CD4-positive, alpha-beta T cell (primary cell): ENCODE measurements at regions not wholly inside any gene's neighbourhood (a gene's known extent, or its start where the extent isn't known, plus 50 kb on each side); places are given as distances from the start of the nearest gene placed in this dataset.

Experiments used
- ATAC-seq: fragments of 200-7000 bp; cut with Tn5 transposase; one replicate; pipeline ENCODE4 v1.10.0; 2022; ENCODE audit warnings: mild to moderate bottlenecking; ENCODE audit not compliant: poor library complexity
- CTCF ChIA-PET: fragments of 350-600 bp; sonication (Branson Sonifier 250); formaldehyde crosslinking; loops from one replicate; lab custom pipeline; 2021; ENCODE audit warnings: antibody characterized with exemption, inconsistent platforms; lab: Charles Lee
- POLR2A ChIA-PET: fragments of 350-600 bp; sonication (Branson Sonifier 250); formaldehyde crosslinking; loops from one replicate; lab custom pipeline; 2021; ENCODE audit warnings: antibody characterized with exemption, inconsistent platforms; lab: Charles Lee
- DNase-seq, 14 experiments: peaks; one replicate each; pipeline ENCODE4 v3.0.0-alpha.2; 2013 to 2020; ENCODE audit warnings: mixed read lengths in 2 of 14
- H3K27ac ChIP-seq, 2 donors: one replicate each; pipeline versions ENCODE4 v1.5.1 to v1.7.0; 2013; ENCODE audit warnings: low read length in 2 of 2, low read depth in 1 of 2, mild to moderate bottlenecking in 1 of 2
- H3K27me3 ChIP-seq, 2 experiments: 1 replicate in 1 of 2; 2 replicates in 1 of 2; pipeline versions ENCODE4 v1.6.1 to v1.7.0; 2013; ENCODE audit warnings: low read length in 2 of 2, control low read depth in 1 of 2, mild to moderate bottlenecking in 1 of 2, moderate library complexity in 1 of 2; ENCODE audit not compliant: insufficient read depth in 2 of 2, control insufficient read depth in 1 of 2
- H3K36me3 ChIP-seq: one replicate; pipeline ENCODE4 v1.6.1; 2013; ENCODE audit warnings: low read length, control low read depth; ENCODE audit not compliant: insufficient read depth
- H3K4me1 ChIP-seq: one replicate; pipeline ENCODE4 v1.6.1; 2013; ENCODE audit warnings: low read length, control low read depth; ENCODE audit not compliant: insufficient read depth
- H3K4me3 ChIP-seq: one replicate; pipeline ENCODE4 v1.5.1; 2013; ENCODE audit warnings: mild to moderate bottlenecking, low read length, moderate library complexity
- H3K9me3 ChIP-seq, 2 experiments: 1 replicate in 1 of 2; 2 replicates in 1 of 2; pipeline versions ENCODE4 v1.6.1 to v1.7.0; 2013; ENCODE audit warnings: low read length in 2 of 2, mild to moderate bottlenecking in 2 of 2, control low read depth in 1 of 2, moderate library complexity in 1 of 2; ENCODE audit not compliant: control insufficient read depth in 1 of 2, insufficient read depth in 1 of 2
- H3K27ac Mint-ChIP-seq: one replicate; pipeline ENCODE4 v1.8.0; 2020; ENCODE audit warnings: mixed read lengths
- H3K27me3 Mint-ChIP-seq: one replicate; pipeline ENCODE4 v1.8.0; 2021; ENCODE audit warnings: mixed read lengths
- H3K36me3 Mint-ChIP-seq: one replicate; pipeline ENCODE4 v1.8.0; 2021; ENCODE audit warnings: low read depth, mixed read lengths
- H3K4me1 Mint-ChIP-seq: one replicate; pipeline ENCODE4 v1.8.0; 2021; ENCODE audit warnings: low read depth, mixed read lengths
- H3K4me3 Mint-ChIP-seq: one replicate; pipeline ENCODE4 v1.8.0; 2020; ENCODE audit warnings: mild to moderate bottlenecking, mixed read lengths
- H3K9me3 Mint-ChIP-seq: one replicate; pipeline ENCODE4 v1.8.0; 2020; ENCODE audit warnings: mixed read lengths
- CTCF ChIP-seq: fragments of 200-600 bp; IDR thresholded peaks from one replicate; pipeline ENCODE4 v1.8.0; 2022; ENCODE audit warnings: antibody characterized with exemption, mild to moderate bottlenecking
- intact Hi-C, 2 experiments: fragments of 100-400 bp; cut with DNase I in 1 of 2; cut with micrococcal nuclease in 1 of 2; formaldehyde crosslinking; loops; one replicate each; pipeline versions ENCODE4 v1.15.1 to v1.9.0; 2023 to 2025; cut with DNase I, micrococcal nuclease

GRCh38 chr2:155913356-155913755 lies 419.2 kb downstream of the NR4A2 start:
- Histone ChIP-seq H3K4me3 (no peak overlapping the region), H3K27ac (no peak overlapping the region), H3K27me3 (no peaks in the 10 kb centered on the region), H3K36me3 (no peaks in the 10 kb centered on the region), H3K4me1 (no peaks in the 10 kb centered on the region), H3K9me3 (no peaks in the 10 kb centered on the region)
- H3K4me3 Mint-ChIP-seq: no peak overlapping the region
- no peak for DNase-seq
- no peaks in the 10 kb centered on the region for H3K36me3 Mint-ChIP-seq
- ChIA-PET POLR2A (no interaction called here), CTCF (no interaction called here)
- H3K27me3 Mint-ChIP-seq: no peaks in the 10 kb centered on the region
- H3K27ac Mint-ChIP-seq: no peak overlapping the region
- intact Hi-C loops: no loop called here
- H3K4me1 Mint-ChIP-seq: no peaks in the 10 kb centered on the region
- no peak for ATAC-seq
- no peaks in the 10 kb centered on the region for H3K9me3 Mint-ChIP-seq
- no peak for TF ChIP-seq CTCF

GRCh38 chr2:155908567-155908966 lies 424.0 kb downstream of the NR4A2 start:
- Mint-ChIP-seq H3K9me3 (no peaks in the 10 kb centered on the region), H3K4me3 (no peak overlapping the region)

GRCh38 chr2:155907211-155907610 lies 425.3 kb downstream of the NR4A2 start:
- no peak overlapping the region for H3K4me3 Mint-ChIP-seq
- TF ChIP-seq CTCF: no peak
- intact Hi-C loops: no loop called here
- no peaks in the 10 kb centered on the region for H3K36me3 Mint-ChIP-seq
- ATAC-seq (no peak), DNase-seq (no peak)
- no peaks in the 10 kb centered on the region for H3K9me3 Mint-ChIP-seq
- Histone ChIP-seq H3K27me3 (no peaks in the 10 kb centered on the region), H3K27ac (no peak overlapping the region), H3K4me3 (no peak overlapping the region), H3K4me1 (no peaks in the 10 kb centered on the region), H3K9me3 (no peaks in the 10 kb centered on the region), H3K36me3 (no peaks in the 10 kb centered on the region)
- ChIA-PET POLR2A (no interaction called here), CTCF (no interaction called here)
- H3K4me1 Mint-ChIP-seq: no peaks in the 10 kb centered on the region
- H3K27me3 Mint-ChIP-seq: no peaks in the 10 kb centered on the region
- H3K27ac Mint-ChIP-seq: no peak overlapping the region

More at GRCh38 chr2:155908567-155908966, 424.0 kb downstream of the NR4A2 start:
- no peaks in the 10 kb centered on the region for H3K27me3 Mint-ChIP-seq
- no peak overlapping the region for H3K27ac ChIP-seq
- no peak for DNase-seq
- ChIA-PET POLR2A (no interaction called here), CTCF (no interaction called here)
- H3K27ac Mint-ChIP-seq: no peak overlapping the region
- no peaks in the 10 kb centered on the region for H3K27me3 ChIP-seq
- no peaks in the 10 kb centered on the region for H3K4me1 ChIP-seq
- H3K9me3 ChIP-seq: no peaks in the 10 kb centered on the region
- TF ChIP-seq CTCF: no peak
- no peak overlapping the region for H3K4me3 ChIP-seq
- no peaks in the 10 kb centered on the region for H3K36me3 Mint-ChIP-seq
- intact Hi-C loops: no loop called here
- H3K4me1 Mint-ChIP-seq: no peaks in the 10 kb centered on the region
- no peak for ATAC-seq
- H3K36me3 ChIP-seq: no peaks in the 10 kb centered on the region
